Pancreas (tissue), 10 donors: ENCODE measurements at regions not wholly inside any gene's neighbourhood (a gene's known extent, or its start where the extent isn't known, plus 50 kb on each side); places are given as distances from the start of the nearest gene placed in this dataset.

Experiments used
- ATAC-seq, 4 donors: fragments of 200-7000 bp; cut with Tn5 transposase; one replicate each; pipeline versions ENCODE4 v1.8.0 to v1.9.1; 2020; ENCODE audit warnings: mild to moderate bottlenecking in 4 of 4, moderate library complexity in 4 of 4
- DNase-seq, 6 donors: peaks; one replicate each; pipeline ENCODE4 v3.0.0-alpha.2; 2020
- FAIRE-seq: peaks from 2 replicates; lab custom pipeline; 2012; peaks lifted over from hg19 to GRCh38; lab: Jason Lieb, UNC
- H3K27ac ChIP-seq, 4 donors: fragments of 200-600 bp; sonication (generic); 1 replicate in 3 of 4; 2 replicates in 1 of 4; pipeline versions ENCODE4 v1.5.0 to v1.8.0; 2020
- H3K27me3 ChIP-seq, 4 donors: fragments of 200-600 bp; one replicate each; pipeline ENCODE4 v1.8.0; 2021
- H3K36me3 ChIP-seq, 3 donors: fragments of 200-600 bp; sonication (generic) in 1 of 3; one replicate each; pipeline versions ENCODE4 v1.5.0 to v1.8.0; 2020 to 2021
- H3K4me1 ChIP-seq, 3 donors: fragments of 200-600 bp; one replicate each; pipeline ENCODE4 v1.8.0; 2021
- H3K4me3 ChIP-seq, 4 donors: fragments of 200-600 bp; sonication (generic) in 2 of 4; one replicate each; pipeline versions ENCODE4 v1.5.0 to v1.8.0; 2020 to 2021
- H3K9me3 ChIP-seq, 4 donors: fragments of 200-600 bp; one replicate each; pipeline ENCODE4 v1.8.0; 2021
- CTCF ChIP-seq, 4 donors: fragments of 200-600 bp; sonication (generic) in 3 of 4; IDR thresholded peaks; one replicate each; pipeline versions ENCODE4 v1.5.0 to v1.8.0; 2021; ENCODE audit warnings: antibody characterized with exemption in 4 of 4
- WGBS, 2 donors: extraction: QIAGEN DNeasy Blood & Tissue Kit; methylation state at CpG; one replicate each; pipeline ENCODE4 v1.1.7; 2013; 5-methylcytosine and 5-hydroxymethylcytosine counted together
- intact Hi-C, 3 donors: fragments of 100-400 bp; cut with DNase I; formaldehyde crosslinking; loops; one replicate each; pipeline versions ENCODE4 v1.11.1 to v1.14.2; 2022
- donor health status: healthy with polysubstance abuse.
- donor health status: DM: no; HTN: no; CAD: no; lungs with moderate emphysema.
- donor health status: DM: no; HTN: no; CAD: no.
- donor health status: control.
- donor health status: control.
- donor health status: Bipolar disorder and iron deficiency.
- donor health status: DM: yes; HTN: yes; CAD: no.
- donor health status: DM: no; HTN: no; CAD: no.
- donor health status: DM: no; HTN: no; CAD: no.
- donor health status: DM: yes; HTN: yes; CAD: no.

GRCh38 chr4:157832596-157832995 lies 340.2 kb downstream of the GASK1B start:
- WGBS, 2 donors = 13 to 14% methylated on average over 1 of the region's 1 CpG
- H3K27ac ChIP-seq = peak overlapping the region in 2 of 4 donors; percentile 55 to 62
- H3K4me3 ChIP-seq = no peak overlapping the region
- no peaks in the 10 kb centered on the region for H3K9me3 ChIP-seq
- intact Hi-C loops = no loop called here
- DNase-seq = no peak
- no peaks in the 10 kb centered on the region for H3K36me3 ChIP-seq
- peaks cover 0 to 15% (median 9%) of the 10 kb centered on the region in 3 donors for H3K4me1 ChIP-seq
- peak; percentile 88 to 100 (median 98) for ATAC-seq
- TF ChIP-seq CTCF (IDR thresholded peaks at IDR 0.05) = no peak
- H3K27me3 ChIP-seq = no peaks in the 10 kb centered on the region
- FAIRE-seq = peak; percentile 65

- H3K27ac ChIP-seq = no peak overlapping the region
- TF ChIP-seq CTCF (IDR thresholded peaks at IDR 0.05) = no peak
- intact Hi-C loops = no loop called here
- H3K4me1 ChIP-seq = no peaks in the 10 kb centered on the region
- ATAC-seq = no peak
- H3K4me3 ChIP-seq = no peak overlapping the region
- peak in 1 of 6 donors; percentile 6 for DNase-seq
- no peak for FAIRE-seq
- WGBS, 2 donors = 92 to 94% methylated on average over 8 of the region's 8 CpGs
- H3K36me3 ChIP-seq = no peaks in the 10 kb centered on the region
- no peaks in the 10 kb centered on the region for H3K27me3 ChIP-seq
- no peaks in the 10 kb centered on the region for H3K9me3 ChIP-seq
Measured at GRCh38 chr4:157824021-157824420, 348.8 kb downstream of the GASK1B start.

GRCh38 chr4:157821814-157822213 lies 351.0 kb downstream of the GASK1B start:
- intact Hi-C loops = no loop called here
- 93 to 96% methylated on average over 15 of the region's 15 CpGs for WGBS, 2 donors
- FAIRE-seq = no peak
- H3K4me1 ChIP-seq = no peaks in the 10 kb centered on the region
- no peak for TF ChIP-seq CTCF (IDR thresholded peaks at IDR 0.05)
- no peaks in the 10 kb centered on the region for H3K9me3 ChIP-seq
- no peak overlapping the region for H3K27ac ChIP-seq
- no peak overlapping the region for H3K4me3 ChIP-seq
- no peak for ATAC-seq
- DNase-seq = peak in 1 of 6 donors; percentile 50
- no peaks in the 10 kb centered on the region for H3K27me3 ChIP-seq
- H3K36me3 ChIP-seq = no peaks in the 10 kb centered on the region

GRCh38 chr4:157819693-157820464 lies 352.9 kb downstream of the GASK1B start:
- Histone ChIP-seq H3K4me3 (no peak overlapping the region), H3K9me3 (no peaks in the 10 kb centered on the region), H3K27me3 (no peaks in the 10 kb centered on the region), H3K27ac (no peak overlapping the region), H3K36me3 (no peaks in the 10 kb centered on the region), H3K4me1 (no peaks in the 10 kb centered on the region)
- intact Hi-C loops = no loop called here
- ATAC-seq = peak; percentile 38 to 91 (median 65)
- WGBS, 2 donors = 56 to 69% methylated on average over 20 of the region's 20 CpGs
- peak in 3 of 6 donors; percentile 16 to 59 (median 23) for DNase-seq
- FAIRE-seq = no peak
- TF ChIP-seq CTCF (IDR thresholded peaks at IDR 0.05) = no peak
